H9 (cell line): ENCODE measurements at regions not wholly inside any gene's neighbourhood (a gene's known extent, or its start where the extent isn't known, plus 50 kb on each side); places are given as distances from the start of the nearest gene placed in this dataset.

Experiments
- DNase-seq: peaks from one replicate; pipeline ENCODE4 v3.0.0-alpha.2; 2017
- H2AFZ ChIP-seq: one replicate; pipeline ENCODE4 v1.6.1; 2013; ENCODE audit warnings: mild to moderate bottlenecking, low read length, control low read depth, moderate library complexity
- H2AK5ac ChIP-seq: 2 replicates; pipeline ENCODE4 v1.6.1; 2013; ENCODE audit warnings: low read length, control low read depth, mixed read lengths; ENCODE audit not compliant: insufficient read length
- H2BK120ac ChIP-seq: one replicate; pipeline ENCODE4 v1.6.1; 2013; ENCODE audit warnings: low read depth, mild to moderate bottlenecking, low read length, control low read depth, inconsistent platforms; ENCODE audit not compliant: poor library complexity, severe bottlenecking
- H2BK12ac ChIP-seq: 2 replicates; pipeline ENCODE4 v1.6.1; 2013; ENCODE audit warnings: low read length, control low read depth, mixed read lengths, low read depth; ENCODE audit not compliant: insufficient read length
- H2BK15ac ChIP-seq: 2 replicates; pipeline ENCODE4 v1.6.1; 2013; ENCODE audit warnings: low read depth, low read length, control low read depth
- H2BK20ac ChIP-seq: one replicate; pipeline ENCODE4 v1.6.1; 2013; ENCODE audit warnings: low read depth, mild to moderate bottlenecking, low read length, control low read depth, inconsistent platforms; ENCODE audit not compliant: poor library complexity, severe bottlenecking
- H2BK5ac ChIP-seq: 2 replicates; pipeline ENCODE4 v1.6.1; 2013; ENCODE audit warnings: low read length, control low read depth, mixed read lengths; ENCODE audit not compliant: insufficient read length
- H3K14ac ChIP-seq: 2 replicates; pipeline ENCODE4 v1.6.1; 2013; ENCODE audit warnings: low read length, control low read depth; ENCODE audit not compliant: insufficient read depth
- H3K18ac ChIP-seq: 2 replicates; pipeline ENCODE4 v1.6.1; 2013; ENCODE audit warnings: low read depth, mild to moderate bottlenecking, mixed read lengths, low read length, control low read depth; ENCODE audit not compliant: insufficient read length
- H3K23ac ChIP-seq: 2 replicates; pipeline ENCODE4 v1.6.1; 2013; ENCODE audit warnings: low read length, control low read depth, mixed read lengths, low read depth; ENCODE audit not compliant: insufficient read length
- H3K23me2 ChIP-seq: 2 replicates; pipeline ENCODE4 v1.6.1; 2013; ENCODE audit warnings: low read depth, mild to moderate bottlenecking, mixed read lengths, low read length, control low read depth; ENCODE audit not compliant: insufficient read length, poor library complexity, severe bottlenecking
- H3K27ac ChIP-seq: 2 replicates; pipeline ENCODE4 v1.5.1; 2013; ENCODE audit warnings: low read length, control low read depth, mixed read lengths, low read depth; ENCODE audit not compliant: insufficient read length
- H3K27me3 ChIP-seq: 2 replicates; pipeline ENCODE4 v1.6.1; 2013; ENCODE audit warnings: low read length, control low read depth, inconsistent platforms; ENCODE audit not compliant: insufficient read depth
- H3K4ac ChIP-seq: 2 replicates; pipeline ENCODE4 v1.6.1; 2013; ENCODE audit warnings: low read depth, mild to moderate bottlenecking, control low read depth, inconsistent platforms, low read length, moderate library complexity
- H3K4me1 ChIP-seq: 2 replicates; pipeline ENCODE4 v1.6.1; 2013; ENCODE audit warnings: low read length, control low read depth, inconsistent platforms; ENCODE audit not compliant: insufficient read depth
- H3K4me2 ChIP-seq: 2 replicates; pipeline ENCODE4 v1.6.1; 2013; ENCODE audit warnings: low read length, control low read depth, mixed read lengths; ENCODE audit not compliant: insufficient read length, insufficient read depth
- H3K56ac ChIP-seq: 2 replicates; pipeline ENCODE4 v1.6.1; 2013; ENCODE audit warnings: low read depth, mild to moderate bottlenecking, mixed read lengths, low read length, control low read depth; ENCODE audit not compliant: insufficient read length
- H3K79me1 ChIP-seq: 2 replicates; pipeline ENCODE4 v1.6.1; 2013; ENCODE audit warnings: low read depth, mild to moderate bottlenecking, moderate library complexity, low read length, control low read depth, inconsistent platforms; ENCODE audit not compliant: insufficient read depth, poor library complexity, severe bottlenecking
- H3K79me2 ChIP-seq: 2 replicates; pipeline ENCODE4 v1.6.1; 2013; ENCODE audit warnings: low read length, control low read depth, inconsistent platforms; ENCODE audit not compliant: insufficient read depth
- H3K9ac ChIP-seq: 2 replicates; pipeline ENCODE4 v1.6.1; 2013; ENCODE audit warnings: low read length, control low read depth, mixed read lengths; ENCODE audit not compliant: insufficient read length; ENCODE audit errors: extremely low read depth
- H3K9me3 ChIP-seq: one replicate; pipeline ENCODE4 v1.6.1; 2013; ENCODE audit warnings: low read depth, low read length, inconsistent platforms; ENCODE audit not compliant: control insufficient read depth
- H3T11ph ChIP-seq: one replicate; pipeline ENCODE4 v1.6.1; 2013; ENCODE audit warnings: mild to moderate bottlenecking, low read length, control low read depth, inconsistent platforms
- H4K20me1 ChIP-seq: one replicate; pipeline ENCODE4 v1.6.1; 2013; ENCODE audit not compliant: control insufficient read depth, insufficient read length, insufficient read depth
- H4K5ac ChIP-seq: 2 replicates; pipeline ENCODE4 v1.6.1; 2013; ENCODE audit warnings: low read depth, mild to moderate bottlenecking, mixed read lengths, low read length, control low read depth; ENCODE audit not compliant: insufficient read length
- H4K8ac ChIP-seq: replicated peaks from 2 replicates; pipeline ENCODE4 v1.6.1; 2013; ENCODE audit warnings: low read length, control low read depth, mixed read lengths, low read depth; ENCODE audit not compliant: insufficient read length
- H4K91ac ChIP-seq: 2 replicates; pipeline ENCODE4 v1.6.1; 2013; ENCODE audit warnings: low read depth, mild to moderate bottlenecking, moderate library complexity, mixed read lengths, low read length, control low read depth; ENCODE audit not compliant: insufficient read length
- H3K27ac Mint-ChIP-seq, 3 experiments: 2 replicates in 2 of 3; 3 replicates in 1 of 3; pipeline ENCODE4 v1.8.0; 2020 to 2021; ENCODE audit warnings: mixed read lengths in 3 of 3, mild to moderate bottlenecking in 1 of 3, moderate library complexity in 1 of 3
- H3K27me3 Mint-ChIP-seq: 2 replicates; pipeline ENCODE4 v1.8.0; 2021; ENCODE audit warnings: low read depth, mild to moderate bottlenecking, moderate library complexity, mixed read lengths
- H3K36me3 Mint-ChIP-seq, 3 experiments: 2 replicates in 2 of 3; 3 replicates in 1 of 3; pipeline ENCODE4 v1.8.0; 2020 to 2021; ENCODE audit warnings: low read depth in 3 of 3, mixed read lengths in 3 of 3; ENCODE audit not compliant: insufficient read depth in 1 of 3
- H3K4me1 Mint-ChIP-seq, 2 experiments: 2 replicates each; pipeline ENCODE4 v1.8.0; 2020; ENCODE audit warnings: mixed read lengths in 2 of 2
- H3K4me3 Mint-ChIP-seq, 2 experiments: 2 replicates in 1 of 2; 3 replicates in 1 of 2; pipeline ENCODE4 v1.8.0; 2020 to 2021; ENCODE audit warnings: mild to moderate bottlenecking in 2 of 2, mixed read lengths in 2 of 2, moderate library complexity in 1 of 2
- H3K9me3 Mint-ChIP-seq, 2 experiments: 2 replicates in 1 of 2; 3 replicates in 1 of 2; pipeline ENCODE4 v1.8.0; 2020; ENCODE audit warnings: mild to moderate bottlenecking in 2 of 2, mixed read lengths in 2 of 2, moderate library complexity in 1 of 2
- WGBS: extraction: QIAGEN DNeasy Blood & Tissue Kit; methylation state at CpG from one replicate; pipeline ENCODE4 v1.1.7; 2013; ENCODE audit warnings: missing lambda C conversion rate, low lambda C conversion rate, mixed read lengths; ENCODE audit not compliant: insufficient read length; ENCODE audit errors: extremely low coverage; 5-methylcytosine and 5-hydroxymethylcytosine counted together
- TF ChIP-seq, protein P1 (sequence below): fragments of 200-600 bp; sonication (generic); conservative IDR thresholded peaks from 3 replicates; pipeline ENCODE4 v1.8.0; 2021; ENCODE audit warnings: antibody characterized with exemption, mild to moderate bottlenecking

DNA sequence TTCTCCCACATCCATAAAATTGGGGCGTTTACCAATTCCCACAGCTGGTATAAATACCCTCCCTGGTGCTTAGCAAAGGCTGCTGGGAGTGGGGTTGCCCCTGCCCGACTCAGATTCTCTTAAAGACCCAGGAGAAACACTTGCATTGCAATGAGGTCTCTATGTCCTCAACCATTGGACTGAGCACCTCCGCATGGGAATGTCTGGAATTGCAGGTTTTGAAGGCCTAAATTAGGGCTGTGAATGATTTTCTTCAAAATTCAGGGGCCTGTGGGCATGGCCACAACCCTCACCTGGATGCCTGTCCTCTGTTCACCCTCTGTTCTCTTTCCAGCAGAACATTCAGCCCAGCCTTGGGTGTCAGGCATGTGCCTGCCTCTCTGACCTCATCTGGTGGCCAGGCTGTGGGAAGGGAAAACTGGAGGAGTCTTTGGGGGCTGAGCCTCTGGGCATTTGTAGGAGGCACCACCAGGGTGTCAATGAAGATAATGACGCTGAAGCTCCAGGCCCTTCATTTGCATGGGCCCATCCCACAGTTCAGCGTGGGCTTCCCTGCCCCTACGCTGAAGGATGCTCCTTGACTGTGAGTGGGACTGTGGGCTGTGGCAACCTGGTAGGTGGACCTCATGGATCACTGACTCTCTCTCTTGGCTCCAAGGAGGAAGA is 52.7 kb upstream of the MYEOV start:
- H3K9ac ChIP-seq: no peak overlapping the region
- no peak overlapping the region for H3K27ac ChIP-seq
- no peak overlapping the region for H3K18ac ChIP-seq
- H2AFZ ChIP-seq: no peak overlapping the region
- no peaks in the 10 kb centered on the region for H3K36me3 Mint-ChIP-seq
- no peak overlapping the region for H2AK5ac ChIP-seq
- no peak overlapping the region for H3K4me2 ChIP-seq
- TF ChIP-seq, protein P1, sequence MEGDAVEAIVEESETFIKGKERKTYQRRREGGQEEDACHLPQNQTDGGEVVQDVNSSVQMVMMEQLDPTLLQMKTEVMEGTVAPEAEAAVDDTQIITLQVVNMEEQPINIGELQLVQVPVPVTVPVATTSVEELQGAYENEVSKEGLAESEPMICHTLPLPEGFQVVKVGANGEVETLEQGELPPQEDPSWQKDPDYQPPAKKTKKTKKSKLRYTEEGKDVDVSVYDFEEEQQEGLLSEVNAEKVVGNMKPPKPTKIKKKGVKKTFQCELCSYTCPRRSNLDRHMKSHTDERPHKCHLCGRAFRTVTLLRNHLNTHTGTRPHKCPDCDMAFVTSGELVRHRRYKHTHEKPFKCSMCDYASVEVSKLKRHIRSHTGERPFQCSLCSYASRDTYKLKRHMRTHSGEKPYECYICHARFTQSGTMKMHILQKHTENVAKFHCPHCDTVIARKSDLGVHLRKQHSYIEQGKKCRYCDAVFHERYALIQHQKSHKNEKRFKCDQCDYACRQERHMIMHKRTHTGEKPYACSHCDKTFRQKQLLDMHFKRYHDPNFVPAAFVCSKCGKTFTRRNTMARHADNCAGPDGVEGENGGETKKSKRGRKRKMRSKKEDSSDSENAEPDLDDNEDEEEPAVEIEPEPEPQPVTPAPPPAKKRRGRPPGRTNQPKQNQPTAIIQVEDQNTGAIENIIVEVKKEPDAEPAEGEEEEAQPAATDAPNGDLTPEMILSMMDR: no peak; the same call in 2 of the 3 replicates
- no peak overlapping the region for H2BK5ac ChIP-seq
- peak; percentile 26 for DNase-seq
- no CpG with 5 or more reads among the region's 6 CpGs for WGBS
- H3K9me3 Mint-ChIP-seq: peaks cover 0 to 2% of the 10 kb centered on the region in 2 experiments; a peak in 2 of 5 replicates
- no peak overlapping the region for H3K56ac ChIP-seq
- no peaks in the 10 kb centered on the region for H3K79me2 ChIP-seq
- H3K14ac ChIP-seq: no peak overlapping the region
- no peaks in the 10 kb centered on the region for H3K79me1 ChIP-seq
- no peaks in the 10 kb centered on the region for H4K20me1 ChIP-seq
- H3K23ac ChIP-seq: no peak overlapping the region
- peaks cover 0 to 3% of the 10 kb centered on the region in 2 experiments; a peak in 1 of 4 replicates for H3K4me1 Mint-ChIP-seq
- no peak overlapping the region for H3K27ac Mint-ChIP-seq
- no peak overlapping the region for H4K8ac ChIP-seq
- no peak overlapping the region for H2BK12ac ChIP-seq
- peaks cover 13% of the 10 kb centered on the region for H3K27me3 Mint-ChIP-seq
- no peak overlapping the region for H2BK15ac ChIP-seq
- no peak overlapping the region for H4K91ac ChIP-seq
- no peak overlapping the region for H3T11ph ChIP-seq
- H3K9me3 ChIP-seq: no peaks in the 10 kb centered on the region
- H3K27me3 ChIP-seq: no peaks in the 10 kb centered on the region
- no peaks in the 10 kb centered on the region for H3K4me1 ChIP-seq
- H3K23me2 ChIP-seq: no peaks in the 10 kb centered on the region
- no peak overlapping the region for H3K4me3 Mint-ChIP-seq
- no peak overlapping the region for H2BK20ac ChIP-seq
- no peak overlapping the region for H4K5ac ChIP-seq
- no peak overlapping the region for H3K4ac ChIP-seq
- H2BK120ac ChIP-seq: no peak overlapping the region
